ENCODE measurements at regions not wholly inside any gene's neighbourhood (a gene's known extent, or its start where the extent isn't known, plus 50 kb on each side); places are given as distances from the start of the nearest gene placed in this dataset.

DNA sequence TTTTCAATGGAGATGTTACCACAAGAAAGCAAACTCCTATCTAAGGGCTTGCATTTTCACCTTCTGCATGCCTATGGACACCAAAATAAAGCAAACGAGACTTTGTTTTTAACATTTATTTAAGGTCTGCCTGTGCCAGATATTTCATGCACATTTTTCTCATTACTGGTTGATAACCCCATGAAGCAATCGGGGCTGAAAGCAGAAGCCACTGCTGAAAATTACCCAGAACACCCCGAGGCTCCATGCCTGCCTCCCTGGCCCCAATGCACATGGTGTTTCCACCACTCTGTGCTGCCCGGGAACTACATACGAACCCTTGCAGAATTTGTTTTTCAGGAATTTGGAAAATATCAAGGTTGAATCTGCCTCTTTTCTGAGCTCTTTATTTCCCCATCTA, 240.1 kb downstream of the NR2F1-AS1 start:
- Histone ChIP-seq H3K4me1 (no peaks in the 10 kb centered on the region), H3K4me3 (no peak overlapping the region), H3K9me3 (no peaks in the 10 kb centered on the region), H3K27ac (no peak overlapping the region), H3K36me3 (no peaks in the 10 kb centered on the region), H3K27me3 (ENCODE audit: low read depth) (no peaks in the 10 kb centered on the region)
- no peak for TF ChIP-seq CTCF (IDR thresholded peaks at IDR 0.05)
- ATAC-seq (no peak), DNase-seq (no peak)
- intact Hi-C loops (cut with DNase I) = no loop called here

GRCh38 chr5:93337138-93337537, 243.9 kb downstream of the NR2F1-AS1 start:
- Histone ChIP-seq H3K4me3 (no peak overlapping the region), H3K27ac (no peak overlapping the region), H3K27me3 (ENCODE audit: low read depth) (no peaks in the 10 kb centered on the region), H3K9me3 (no peaks in the 10 kb centered on the region), H3K36me3 (no peaks in the 10 kb centered on the region), H3K4me1 (no peaks in the 10 kb centered on the region)
- ATAC-seq (no peak), DNase-seq (no peak)
- TF ChIP-seq CTCF (IDR thresholded peaks at IDR 0.05) = no peak
- intact Hi-C loops (cut with DNase I) = no loop called here

DNA sequence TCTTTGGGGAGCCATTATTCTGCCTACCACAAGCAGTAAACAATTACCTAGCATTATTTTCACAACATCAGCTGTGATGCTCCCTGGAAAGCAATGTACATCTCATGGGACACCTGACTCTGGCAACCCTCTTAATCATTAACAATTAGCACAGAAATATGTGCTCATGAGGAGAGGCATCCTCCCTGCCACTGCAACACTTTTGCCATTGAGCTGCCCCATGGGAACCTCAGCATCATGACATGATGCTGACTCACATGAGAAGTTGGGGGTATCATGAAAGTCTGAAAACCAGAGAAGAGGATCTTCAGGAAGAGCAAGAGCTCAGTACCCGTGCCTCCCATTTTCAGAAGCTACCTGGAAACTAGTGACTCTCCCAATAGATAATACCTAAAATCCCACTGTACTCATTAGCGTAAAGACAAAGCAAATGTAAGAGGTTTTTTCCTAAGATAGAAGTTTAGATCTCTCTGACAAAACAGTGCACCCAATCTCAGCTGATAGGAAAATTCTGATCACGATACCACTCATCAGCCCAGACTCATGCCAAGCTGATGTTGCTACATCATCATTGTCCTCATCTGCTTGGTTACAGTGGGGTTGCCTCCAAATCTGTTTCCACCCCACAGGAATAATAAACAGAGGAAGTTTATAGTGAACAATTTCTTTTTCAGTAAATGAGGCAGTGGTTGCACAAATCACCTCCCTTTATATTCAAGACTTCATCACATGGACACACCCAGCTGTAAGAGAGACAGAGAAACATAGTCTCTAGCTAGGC, 244.5 kb downstream of the NR2F1-AS1 start:
- no peak for TF ChIP-seq CTCF (IDR thresholded peaks at IDR 0.05)
- no peak overlapping the region for H3K4me3 ChIP-seq
- no peaks in the 10 kb centered on the region for H3K4me1 ChIP-seq
- ATAC-seq (no peak), DNase-seq (no peak)
- no peak overlapping the region for H3K27ac ChIP-seq
- H3K9me3 ChIP-seq = no peaks in the 10 kb centered on the region
- no peaks in the 10 kb centered on the region for H3K27me3 ChIP-seq (ENCODE audit: low read depth)
- H3K36me3 ChIP-seq = no peaks in the 10 kb centered on the region
- intact Hi-C loops (cut with DNase I) = no loop called here

GRCh38 chr5:93331863-93332262, 249.2 kb downstream of the NR2F1-AS1 start:
- Histone ChIP-seq H3K27ac (no peak overlapping the region), H3K9me3 (no peaks in the 10 kb centered on the region), H3K27me3 (ENCODE audit: low read depth) (no peaks in the 10 kb centered on the region), H3K4me3 (no peak overlapping the region), H3K36me3 (no peaks in the 10 kb centered on the region), H3K4me1 (no peaks in the 10 kb centered on the region)
- ATAC-seq (no peak), DNase-seq (no peak)
- TF ChIP-seq CTCF (IDR thresholded peaks at IDR 0.05) = no peak
- intact Hi-C loops (cut with DNase I) = no loop called here

GRCh38 chr5:93331241-93331640, 249.8 kb downstream of the NR2F1-AS1 start:
- Histone ChIP-seq H3K4me3 (no peak overlapping the region), H3K27me3 (ENCODE audit: low read depth) (no peaks in the 10 kb centered on the region), H3K36me3 (no peaks in the 10 kb centered on the region), H3K4me1 (no peaks in the 10 kb centered on the region), H3K27ac (no peak overlapping the region), H3K9me3 (no peaks in the 10 kb centered on the region)
- intact Hi-C loops (cut with DNase I) = no loop called here
- no peak for ATAC-seq
- no peak for TF ChIP-seq CTCF (IDR thresholded peaks at IDR 0.05)
- no peak for DNase-seq

Measured in lower lobe of right lung (tissue), 2 donors.